ENCODE measurements at regions not wholly inside any gene's neighbourhood (a gene's known extent, or its start where the extent isn't known, plus 50 kb on each side); places are given as distances from the start of the nearest gene placed in this dataset.
"Not testable (repeated sequence)": the region's sequence is repeated elsewhere in the genome, so short reads cannot be mapped to it uniquely, and the experiment has no call there.

- Histone ChIP-seq H3K36me3 (no peaks in the 10 kb centered on the region), H3K27me3 (no peaks in the 10 kb centered on the region), H3K4me1 (peaks cover 0 to 7% (median 0%) of the 10 kb centered on the region in 4 donors), H3K27ac (no peak overlapping the region), H3K9me3 (peaks cover 4 to 6% of the 10 kb centered on the region in 2 donors), H3K4me3 (no peak overlapping the region)
- no peak for TF ChIP-seq EP300 (IDR thresholded peaks at IDR 0.05; ENCODE audit: low read depth)
- no peak for TF ChIP-seq POLR2AphosphoS5 (IDR thresholded peaks at IDR 0.05)
- TF ChIP-seq CTCF (IDR thresholded peaks at IDR 0.05): no peak
- TF ChIP-seq POLR2A (IDR thresholded peaks at IDR 0.05): no peak
- DNase-seq: no peak
- intact Hi-C loops (cut with DNase I; ENCODE audit: low total_unique reads): no loop called here
- in situ Hi-C loops (cut with MboI; ENCODE audit: low pct_ligation_motif_present in 1 of 4, low pct_unique_long_range_greater_than_20kb in 1 of 4, low sequenced_read_pairs in 3 of 4): no loop called here
- WGBS, 2 donors (ENCODE audit: low coverage in 1 of 2): 50 to 55% methylated on average over 1 to 2 of the region's 2 CpGs
Measured at GRCh38 chr3:139182598-139182997, 137.9 kb upstream of the PRR23C start.

- in situ Hi-C loops (cut with MboI; ENCODE audit: low pct_ligation_motif_present in 1 of 4, low pct_unique_long_range_greater_than_20kb in 1 of 4, low sequenced_read_pairs in 3 of 4) (no loop called here), intact Hi-C loops (cut with DNase I; ENCODE audit: low total_unique reads) (no loop called here)
- Histone ChIP-seq H3K9me3 (peaks cover 0 to 3% of the 10 kb centered on the region in 2 donors), H3K27ac (no peak overlapping the region), H3K4me1 (peaks cover 0 to 7% (median 0%) of the 10 kb centered on the region in 4 donors), H3K27me3 (no peaks in the 10 kb centered on the region), H3K36me3 (no peaks in the 10 kb centered on the region), H3K4me3 (no peak overlapping the region)
- no peak for DNase-seq
- TF ChIP-seq POLR2AphosphoS5 (IDR thresholded peaks at IDR 0.05): no peak
- no peak for TF ChIP-seq EP300 (IDR thresholded peaks at IDR 0.05; ENCODE audit: low read depth)
- no peak for TF ChIP-seq CTCF (IDR thresholded peaks at IDR 0.05)
- no peak for TF ChIP-seq POLR2A (IDR thresholded peaks at IDR 0.05)
- 73% methylated on average over 3 of the region's 3 CpGs; no CpG with 5 or more reads in 1 of the 2 donors for WGBS, 2 donors (ENCODE audit: low coverage in 1 of 2)
Measured at GRCh38 chr3:139185527-139185926, 140.8 kb upstream of the PRR23C start.

- intact Hi-C loops (cut with DNase I; ENCODE audit: low total_unique reads): no loop called here
- H3K9me3 ChIP-seq: no peaks in the 10 kb centered on the region
- no peaks in the 10 kb centered on the region for H3K36me3 ChIP-seq
- H3K27me3 ChIP-seq: no peaks in the 10 kb centered on the region
- H3K4me1 ChIP-seq: peaks cover 0 to 7% (median 0%) of the 10 kb centered on the region in 4 donors
- in situ Hi-C loops (cut with MboI; ENCODE audit: low pct_ligation_motif_present in 1 of 4, low pct_unique_long_range_greater_than_20kb in 1 of 4, low sequenced_read_pairs in 3 of 4): no loop called here
- WGBS, 2 donors (ENCODE audit: low coverage in 1 of 2): 0 to 29% methylated on average over 1 of the region's 1 CpG
- no peak for TF ChIP-seq POLR2AphosphoS5 (IDR thresholded peaks at IDR 0.05)
- H3K4me3 ChIP-seq: no peak overlapping the region
- H3K27ac ChIP-seq: no peak overlapping the region
- DNase-seq: peak; percentile 21
Measured at GRCh38 chr3:139187154-139187553, 142.5 kb upstream of the PRR23C start.

GRCh38 chr3:139187648-139188047, 143.0 kb upstream of the PRR23C start:
- Histone ChIP-seq H3K4me1 (peaks cover 0 to 7% (median 0%) of the 10 kb centered on the region in 4 donors), H3K27ac (no peak overlapping the region), H3K27me3 (no peaks in the 10 kb centered on the region), H3K36me3 (no peaks in the 10 kb centered on the region), H3K4me3 (no peak overlapping the region), H3K9me3 (no peaks in the 10 kb centered on the region)
- DNase-seq: no peak
- 38 to 82% methylated on average over 1 to 4 of the region's 4 CpGs for WGBS, 2 donors (ENCODE audit: low coverage in 1 of 2)
- TF ChIP-seq POLR2A (IDR thresholded peaks at IDR 0.05): no peak
- no peak for TF ChIP-seq EP300 (IDR thresholded peaks at IDR 0.05; ENCODE audit: low read depth)
- TF ChIP-seq CTCF (IDR thresholded peaks at IDR 0.05): no peak
- no peak for TF ChIP-seq POLR2AphosphoS5 (IDR thresholded peaks at IDR 0.05)
- intact Hi-C loops (cut with DNase I; ENCODE audit: low total_unique reads) (no loop called here), in situ Hi-C loops (cut with MboI; ENCODE audit: low pct_ligation_motif_present in 1 of 4, low pct_unique_long_range_greater_than_20kb in 1 of 4, low sequenced_read_pairs in 3 of 4) (no loop called here)

- DNase-seq: no peak
- WGBS, 2 donors (ENCODE audit: low coverage in 1 of 2): 80 to 93% methylated on average over 3 to 5 of the region's 5 CpGs
- no peak for TF ChIP-seq POLR2AphosphoS5 (IDR thresholded peaks at IDR 0.05)
- no peak for TF ChIP-seq CTCF (IDR thresholded peaks at IDR 0.05)
- no peak for TF ChIP-seq POLR2A (IDR thresholded peaks at IDR 0.05)
- no peak for TF ChIP-seq EP300 (IDR thresholded peaks at IDR 0.05; ENCODE audit: low read depth)
- in situ Hi-C loops (cut with MboI; ENCODE audit: low pct_ligation_motif_present in 1 of 4, low pct_unique_long_range_greater_than_20kb in 1 of 4, low sequenced_read_pairs in 3 of 4): no loop called here
- H3K27ac ChIP-seq: no peak overlapping the region
- no peaks in the 10 kb centered on the region for H3K27me3 ChIP-seq
- H3K4me3 ChIP-seq: no peak overlapping the region
- intact Hi-C loops (cut with DNase I; ENCODE audit: low total_unique reads): no loop called here
- no peaks in the 10 kb centered on the region for H3K36me3 ChIP-seq
- H3K9me3 ChIP-seq: no peaks in the 10 kb centered on the region
- H3K4me1 ChIP-seq: peaks cover 0 to 7% (median 0%) of the 10 kb centered on the region in 4 donors
Measured at GRCh38 chr3:139189943-139190342, 145.3 kb upstream of the PRR23C start.

- H3K36me3 ChIP-seq; H3K27me3 ChIP-seq; H3K4me3 ChIP-seq; in situ Hi-C loops (cut with MboI; ENCODE audit: low pct_ligation_motif_present in 1 of 4, low pct_unique_long_range_greater_than_20kb in 1 of 4, low sequenced_read_pairs in 3 of 4); H3K27ac ChIP-seq; intact Hi-C loops (cut with DNase I; ENCODE audit: low total_unique reads); H3K4me1 ChIP-seq; H3K9me3 ChIP-seq; DNase-seq: not testable (repeated sequence)
- 90 to 93% methylated on average over 2 to 3 of the region's 5 CpGs for WGBS, 2 donors (ENCODE audit: low coverage in 1 of 2)
Measured at GRCh38 chr3:139194421-139194820, 149.4 kb upstream of the MRPS22 start.

GRCh38 chr3:139196146-139196545, 147.7 kb upstream of the MRPS22 start:
- H3K27ac ChIP-seq; H3K9me3 ChIP-seq; intact Hi-C loops (cut with DNase I; ENCODE audit: low total_unique reads); DNase-seq; in situ Hi-C loops (cut with MboI; ENCODE audit: low pct_ligation_motif_present in 1 of 4, low pct_unique_long_range_greater_than_20kb in 1 of 4, low sequenced_read_pairs in 3 of 4); H3K36me3 ChIP-seq; H3K27me3 ChIP-seq; H3K4me3 ChIP-seq: not testable (repeated sequence)
- WGBS, 2 donors (ENCODE audit: low coverage in 1 of 2): 76 to 100% methylated on average over 1 to 10 of the region's 10 CpGs
- H3K4me1 ChIP-seq: peaks cover 0 to 18% (median 3%) of the 10 kb centered on the region in 4 donors
